Posterior vena cava (tissue), 2 donors: ENCODE measurements at regions not wholly inside any gene's neighbourhood (a gene's known extent, or its start where the extent isn't known, plus 50 kb on each side); places are given as distances from the start of the nearest gene placed in this dataset.

Experiments used
- DNase-seq: peaks from one replicate; pipeline ENCODE4 v3.0.0-alpha.2; 2020; ENCODE audit warnings: low spot score
- intact Hi-C, 2 donors: fragments of 100-400 bp; cut with DNase I; formaldehyde crosslinking; loops; one replicate each; pipeline versions ENCODE4 v1.14.1 to v1.14.2; 2022 to 2023
- donor health status: DM: yes; HTN: yes; CAD: no.
- donor health status: DM: yes; HTN: yes; CAD: no.

DNA sequence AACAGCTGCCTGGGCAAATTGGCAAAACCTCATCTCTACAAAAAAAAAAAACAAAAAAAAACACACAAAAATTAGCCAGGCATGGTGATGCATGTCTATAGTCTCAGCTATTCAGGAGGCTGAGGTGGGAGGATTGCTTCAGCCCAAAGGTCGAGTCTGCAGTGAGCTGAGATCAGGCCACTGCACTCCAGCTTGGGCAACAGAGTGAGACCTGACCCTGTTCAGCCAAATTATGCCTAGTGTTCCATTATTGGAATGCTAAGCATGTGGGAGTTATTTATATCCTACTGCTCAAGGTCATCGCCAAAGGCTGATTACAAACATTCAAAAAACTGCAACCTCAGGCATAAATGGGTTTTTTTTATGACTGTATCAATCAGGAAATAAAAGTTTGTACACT, 1251.0 kb upstream of the PCDH9 start:
- no peak for DNase-seq
- intact Hi-C loops: no loop called here

- no peak for DNase-seq
- intact Hi-C loops: no loop called here
Observed at GRCh38 chr13:68473834-68474326, 1243.7 kb upstream of the PCDH9 start.

- intact Hi-C loops: loop anchor here in 1 of 2 donors (2.0 kb wide), 1 partner anchor 76 kb away; no protein-coding TSS in a partner anchor
- DNase-seq: no peak
Observed at GRCh38 chr13:68467160-68467559, 1237.0 kb upstream of the PCDH9 start.

GRCh38 chr13:68440874-68441273, 1210.7 kb upstream of the PCDH9 start:
- intact Hi-C loops: no loop called here
- no peak for DNase-seq

DNA sequence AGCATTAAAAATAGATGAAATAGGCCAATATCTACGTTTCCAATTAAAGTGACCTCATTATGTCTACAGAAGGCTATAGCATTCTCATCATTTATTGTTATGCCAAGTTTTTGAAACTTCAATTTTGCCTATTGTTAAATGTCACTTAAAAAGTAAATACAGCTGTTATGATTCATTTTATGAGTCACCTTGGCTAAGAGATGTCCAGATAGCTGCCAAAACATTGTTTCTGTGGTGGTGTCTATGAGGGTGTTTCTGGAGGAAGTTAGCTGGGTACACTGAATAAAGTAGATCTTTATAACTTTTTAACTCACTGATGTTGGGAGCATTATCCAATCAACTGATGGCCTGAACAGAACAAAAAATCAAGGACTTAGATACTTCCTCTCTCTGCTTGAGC, 1209.7 kb upstream of the PCDH9 start:
- DNase-seq: no peak
- intact Hi-C loops: no loop called here

DNA sequence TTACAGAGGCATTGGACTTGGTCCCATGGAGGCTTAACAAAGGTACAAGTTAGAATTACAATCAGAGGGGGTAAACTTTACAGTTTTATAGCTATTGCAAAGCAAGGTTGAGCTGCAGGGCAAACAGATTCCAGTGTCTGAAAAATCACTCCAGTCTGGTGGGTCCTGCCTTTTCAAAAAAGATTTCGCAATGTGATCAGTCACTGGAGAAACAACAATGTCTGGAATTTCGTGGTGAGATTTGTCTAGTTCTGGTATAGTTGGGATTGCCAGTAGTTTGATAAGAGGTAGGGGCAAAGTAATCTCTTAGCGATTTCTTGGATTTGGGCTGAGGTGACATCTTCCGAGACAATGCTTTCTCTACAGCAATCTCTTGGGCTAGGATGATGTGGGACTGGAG, 1198.2 kb upstream of the PCDH9 start:
- intact Hi-C loops: no loop called here
- no peak for DNase-seq

DNA sequence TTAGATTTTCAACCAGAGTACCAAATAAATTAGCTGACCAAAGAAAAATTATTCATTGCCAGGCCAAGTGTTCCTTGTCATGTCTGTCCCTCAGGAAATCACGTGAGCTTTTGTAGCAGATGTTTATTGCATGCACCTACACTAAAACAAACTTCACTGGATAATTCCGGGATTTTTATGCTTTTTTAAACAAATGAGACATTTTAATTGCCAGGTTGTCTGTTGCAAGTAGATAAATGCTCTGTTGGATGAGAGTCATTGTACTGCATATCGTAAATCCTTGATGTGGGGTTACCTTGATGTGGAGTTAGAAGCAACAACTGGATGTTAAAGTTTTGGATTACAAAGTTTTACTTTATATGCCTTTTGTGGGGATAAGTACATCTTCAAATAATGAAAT, 1187.7 kb upstream of the PCDH9 start:
- no peak for DNase-seq
- intact Hi-C loops: no loop called here

DNA sequence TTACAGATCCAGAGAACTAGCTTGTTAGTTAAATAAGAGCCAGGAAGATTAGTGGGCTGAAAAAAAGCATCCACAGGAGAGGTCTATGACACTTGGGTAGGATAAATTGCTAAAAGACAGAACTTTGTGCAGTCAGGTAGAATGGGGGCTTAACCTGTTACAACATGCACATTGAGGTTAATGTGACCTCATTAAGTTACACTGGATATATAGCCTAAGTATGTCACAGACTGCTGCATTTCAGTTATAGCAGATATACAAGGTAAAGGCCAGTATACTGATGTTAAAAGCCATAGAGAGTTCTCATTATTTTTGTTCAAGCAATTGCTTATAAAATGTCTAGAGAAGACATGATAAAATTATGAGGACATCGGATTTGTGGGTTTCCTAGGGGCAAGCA, 1179.9 kb upstream of the PCDH9 start:
- intact Hi-C loops: no loop called here

GRCh38 chr13:68390987-68391386, 1160.9 kb upstream of the PCDH9 start:
- intact Hi-C loops: loop anchor here in 1 of 2 donors (2.0 kb wide), 1 partner anchor 76 kb away; no protein-coding TSS in a partner anchor
- DNase-seq: no peak

More for the DNA sequence above, 1179.9 kb upstream of the PCDH9 start:
- no peak for DNase-seq

- no peak for DNase-seq
Observed at GRCh38 chr13:68386808-68387207, 1156.7 kb upstream of the PCDH9 start.

GRCh38 chr13:68380041-68380973, 1150.2 kb upstream of the PCDH9 start:
- no peak for DNase-seq
- intact Hi-C loops: no loop called here

More at GRCh38 chr13:68386808-68387207, 1156.7 kb upstream of the PCDH9 start:
- intact Hi-C loops: no loop called here

GRCh38 chr13:68378294-68378693, 1148.2 kb upstream of the PCDH9 start:
- intact Hi-C loops: no loop called here
- no peak for DNase-seq

DNA sequence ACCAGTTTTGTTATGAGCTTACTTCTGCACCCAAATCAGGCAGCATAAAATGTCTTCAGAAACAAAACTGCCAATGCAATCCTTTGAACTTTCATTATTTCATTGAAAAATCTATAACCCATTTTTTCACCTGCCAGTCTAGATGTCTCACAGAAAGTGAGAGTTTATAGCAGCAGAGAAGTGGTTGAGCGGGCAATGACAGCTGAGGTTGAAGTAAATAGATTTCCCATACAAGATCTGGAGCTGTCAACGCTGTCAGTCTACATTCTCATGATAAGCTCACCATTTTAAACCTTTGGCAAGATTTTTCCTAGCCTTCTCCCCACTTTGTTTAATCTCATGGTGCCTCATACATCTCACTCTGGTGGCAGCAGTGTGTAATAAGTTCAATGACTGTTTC, 1144.9 kb upstream of the PCDH9 start:
- no peak for DNase-seq
- intact Hi-C loops: no loop called here

DNA sequence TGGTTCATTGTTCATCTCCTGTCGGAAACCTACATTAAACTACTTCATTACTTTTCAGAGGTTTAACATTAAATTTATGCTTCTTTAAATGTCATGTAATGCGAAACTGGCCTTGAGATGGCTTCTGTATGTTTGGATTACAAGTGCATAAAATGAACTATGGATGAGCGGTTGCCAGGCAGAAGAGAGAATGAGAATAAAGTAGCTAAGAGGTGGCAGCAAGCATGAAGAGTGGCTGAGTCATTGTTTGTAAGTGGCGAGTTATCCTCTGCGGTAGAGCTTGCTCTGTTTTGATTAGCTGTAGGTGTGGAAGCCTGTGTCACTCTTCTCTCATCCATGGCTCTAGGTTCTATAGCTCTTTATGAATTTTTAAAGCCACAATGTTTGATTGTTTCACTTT, 1139.6 kb upstream of the PCDH9 start:
- no peak for DNase-seq
- intact Hi-C loops: no loop called here

- DNase-seq: no peak
- intact Hi-C loops: no loop called here
Observed at GRCh38 chr13:68368922-68369321, 1138.8 kb upstream of the PCDH9 start.

DNA sequence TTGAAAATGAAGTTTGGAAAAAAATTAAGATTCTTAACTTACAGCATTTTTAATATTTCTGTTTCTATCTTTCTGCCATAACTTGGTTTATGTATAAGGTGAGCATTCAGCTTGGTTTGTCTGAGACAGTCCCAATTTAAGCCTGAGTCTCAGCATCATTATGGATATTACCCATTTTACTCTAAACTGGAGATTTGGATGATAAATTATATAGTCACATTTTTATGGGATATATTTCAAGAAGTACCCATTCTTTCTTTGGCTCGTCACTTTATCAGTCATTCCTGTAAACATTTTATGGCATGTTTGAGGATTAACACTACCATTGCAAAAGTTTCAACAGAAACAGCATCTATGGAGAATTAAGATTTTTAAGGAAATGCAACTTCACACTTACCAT, 1129.0 kb upstream of the PCDH9 start:
- intact Hi-C loops: no loop called here
- DNase-seq: no peak

- intact Hi-C loops: no loop called here
- DNase-seq: no peak
Observed at GRCh38 chr13:68358294-68358705, 1128.2 kb upstream of the PCDH9 start.

GRCh38 chr13:68350554-68350953, 1120.4 kb upstream of the PCDH9 start:
- DNase-seq: no peak
- intact Hi-C loops: no loop called here

DNA sequence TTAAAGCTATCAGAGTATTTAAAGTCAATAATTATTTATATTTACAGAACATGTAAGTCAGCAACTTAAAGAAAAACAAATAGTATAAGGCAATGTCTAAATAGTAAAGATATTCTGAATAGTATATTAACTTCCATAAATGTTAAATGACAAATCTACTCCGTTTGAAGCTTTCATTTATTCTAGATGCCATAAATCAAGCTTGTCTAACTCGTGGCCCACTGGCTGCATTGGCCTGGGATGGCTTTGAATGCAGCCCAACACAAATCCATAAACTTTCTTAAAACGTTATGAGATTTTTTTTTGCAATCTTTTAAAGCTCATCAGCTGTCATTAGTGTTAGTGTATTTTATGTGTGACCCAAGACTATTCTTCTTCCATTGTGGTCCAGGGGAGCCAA, 1117.1 kb upstream of the PCDH9 start:
- DNase-seq: no peak
- intact Hi-C loops: no loop called here

DNA sequence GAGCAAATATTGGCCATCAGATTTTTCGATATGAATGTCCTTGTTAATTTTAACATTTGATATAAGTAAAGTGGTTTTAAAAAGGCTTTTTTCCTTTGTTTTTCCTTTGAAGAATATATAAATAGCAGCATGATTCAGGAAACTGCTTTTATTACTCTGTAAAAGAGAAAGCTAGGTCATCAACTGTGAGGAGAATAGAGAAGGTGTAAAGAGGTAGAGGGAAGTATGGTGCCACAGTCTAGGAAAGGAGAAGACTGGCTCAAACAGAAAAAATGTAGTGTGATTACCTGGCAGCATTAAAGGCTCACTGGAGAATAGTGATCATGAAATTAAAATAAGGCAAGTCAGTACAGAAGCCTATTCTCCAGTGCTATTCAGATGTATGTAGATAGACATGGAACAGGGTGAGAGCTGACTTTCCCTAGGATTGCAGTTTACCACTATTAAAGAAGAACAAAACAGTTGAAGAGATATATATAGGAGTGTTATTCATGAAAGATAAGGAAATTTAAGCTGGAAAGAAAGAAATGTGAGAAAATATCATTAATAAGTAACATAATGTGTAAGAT, 1115.9 kb upstream of the PCDH9 start:
- no peak for DNase-seq
- intact Hi-C loops: no loop called here

DNA sequence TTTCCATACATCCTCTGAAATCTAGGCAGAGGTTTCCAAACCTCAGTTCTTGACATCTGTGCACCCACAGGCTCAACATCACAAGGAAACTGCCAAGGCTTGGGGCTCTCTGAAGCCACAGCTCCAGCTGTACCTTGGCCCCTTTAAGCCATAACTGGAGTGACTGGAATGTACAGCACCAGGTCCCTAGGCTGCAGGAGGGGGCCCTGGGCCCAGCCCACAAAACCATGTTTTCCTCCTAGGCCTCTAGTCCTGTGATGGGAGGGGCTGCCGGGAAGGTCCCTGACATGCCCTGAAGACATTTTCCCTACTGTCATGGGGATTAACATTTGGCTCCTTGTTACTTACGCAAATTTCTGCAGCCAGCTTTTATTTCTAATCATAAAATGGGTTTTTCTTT, 1093.0 kb upstream of the PCDH9 start:
- intact Hi-C loops: no loop called here
- no peak for DNase-seq
